Heart left ventricle (tissue), 16 donors: ENCODE measurements at regions not wholly inside any gene's neighbourhood (a gene's known extent, or its start where the extent isn't known, plus 50 kb on each side); places are given as distances from the start of the nearest gene placed in this dataset.

ENCODE experiments used
- ATAC-seq, 4 donors: fragments of 200-7000 bp; cut with Tn5 transposase; one replicate each; pipeline ENCODE4 v1.9.1; 2020 to 2022; ENCODE audit warnings: moderate library complexity in 4 of 4, mild to moderate bottlenecking in 3 of 4, moderate number of reproducible peaks in 1 of 4
- DNase-seq, 5 donors: peaks; one replicate each; pipeline ENCODE4 v3.0.0-alpha.2; 2020
- H3K27ac ChIP-seq, 12 donors: fragments of 200-600 bp; sonication (generic) in 4 of 12; one replicate each; pipeline versions ENCODE4 v1.5.0 to v1.8.0; 2016 to 2022; ENCODE audit warnings: mild to moderate bottlenecking in 2 of 12
- H3K27me3 ChIP-seq, 9 donors: fragments of 200-600 bp; sonication (generic) in 2 of 9; one replicate each; pipeline versions ENCODE4 v1.5.1 to v1.8.0; 2016 to 2022; ENCODE audit warnings: mild to moderate bottlenecking in 3 of 9
- H3K36me3 ChIP-seq, 9 donors: fragments of 200-600 bp; sonication (generic) in 2 of 9; one replicate each; pipeline versions ENCODE4 v1.5.0 to v1.8.0; 2018 to 2022; ENCODE audit warnings: mild to moderate bottlenecking in 2 of 9
- H3K4me1 ChIP-seq, 12 donors: fragments of 200-600 bp; sonication (generic) in 4 of 12; one replicate each; pipeline versions ENCODE4 v1.5.0 to v1.8.0; 2016 to 2022; ENCODE audit warnings: mild to moderate bottlenecking in 3 of 12
- H3K4me3 ChIP-seq, 12 donors: fragments of 200-600 bp; sonication (generic) in 4 of 12; one replicate each; pipeline versions ENCODE4 v1.5.0 to v1.8.0; 2017 to 2022; ENCODE audit warnings: mild to moderate bottlenecking in 9 of 12, moderate library complexity in 4 of 12
- H3K9me3 ChIP-seq, 12 donors: fragments of 200-600 bp; sonication (generic) in 4 of 12; one replicate each; pipeline versions ENCODE4 v1.5.0 to v1.8.0; 2016 to 2022; ENCODE audit warnings: mild to moderate bottlenecking in 1 of 12
- CTCF ChIP-seq, 12 donors: fragments of 200-600 bp; sonication (generic) in 4 of 12; IDR thresholded peaks; one replicate each; pipeline versions ENCODE4 v1.5.0 to v1.8.0; 2018 to 2022; ENCODE audit warnings: antibody characterized with exemption in 12 of 12, mild to moderate bottlenecking in 5 of 12
- POLR2A ChIP-seq, 2 donors: fragments of 450-650 bp; IDR thresholded peaks; one replicate each; pipeline ENCODE4 v1.6.1; 2017; ENCODE audit warnings: antibody characterized with exemption in 2 of 2, mild to moderate bottlenecking in 2 of 2, moderate library complexity in 2 of 2
- WGBS, 4 donors: extraction: QIAGEN DNeasy Blood & Tissue Kit in 2 of 4; methylation state at CpG; one replicate each; pipeline versions ENCODE4 v1.1.5 to v1.1.7; 2013 to 2018; 5-methylcytosine and 5-hydroxymethylcytosine counted together
- intact Hi-C, 10 donors: fragments of 100-400 bp; cut with DNase I; formaldehyde crosslinking; loops; one replicate each; pipeline versions ENCODE4 v1.11.1 to v1.14.2; 2022
- donor health status: ischemic (EF 13 %, LVEDD 7.1; RV severe dilation, severe dysfunction).
- donor health status: healthy with polysubstance abuse.
- donor health status: DM: no; HTN: yes; CAD: no.
- donor health status: DM: no; HTN: no; CAD: no.
- donor health status: ischemic (EF 25% LVEDD 6.9; RV normal size, moderate dysfunction).
- donor health status: ischemic (EF 25% LVEDD 5.7; RV mildly dilated, moderate dysfunction).
- donor health status: healthy.
- donor health status: DM: yes; HTN: yes; CAD: no.
- donor health status: ischemic (EF 35%, LVEDD 5.7; RV mildly dilated, moderate dysfunction).
- donor health status: nonischemic (EF 11% LVEDD 7.7; RV severe dilation, severe dysfunction).
- donor health status: DM: yes; HTN: yes; CAD: no.
- donor health status: PGD.
- donor health status: ischemic (EF 29% LVEDD 5.4; RV normal size, mild dysfunction).
- donor health status: nonischemic (EF 23%, LVEDD 6.1; RV moderate dilation, normal function).

- Histone ChIP-seq H3K27me3 (no peaks in the 10 kb centered on the region), H3K4me3 (no peak overlapping the region), H3K36me3 (no peaks in the 10 kb centered on the region), H3K27ac (no peak overlapping the region), H3K4me1 (peaks cover 0 to 10% (median 0%) of the 10 kb centered on the region in 12 donors), H3K9me3 (no peaks in the 10 kb centered on the region)
- 41 to 50% (median 45%) methylated on average over 4 of the region's 4 CpGs for WGBS, 4 donors
- ATAC-seq (peak; percentile 58 to 83 (median 66)), DNase-seq (peak in 4 of 5 donors; percentile 30 to 53 (median 39))
- intact Hi-C loops, result loop anchor here (1.0 to 10.0 kb wide), 9 partner anchors 71 to 289 kb away; partner anchors contain the start of gene MBNL1 (in 2 of the 10)
- TF ChIP-seq CTCF (IDR thresholded peaks at IDR 0.05) (peak; percentile 45 to 78 (median 62)), POLR2A (IDR thresholded peaks at IDR 0.05) (no peak)
These were observed 85.3 kb upstream of the MBNL1 start for GRCh38 chr3:152183473-152183872.

GRCh38 chr3:152184971-152185686, 83.6 kb upstream of the MBNL1 start:
- Histone ChIP-seq H3K4me1 (peaks cover 0 to 12% (median 0%) of the 10 kb centered on the region in 12 donors), H3K9me3 (peaks cover 0 to 6% (median 0%) of the 10 kb centered on the region in 12 donors), H3K4me3 (no peak overlapping the region), H3K27me3 (no peaks in the 10 kb centered on the region), H3K36me3 (no peaks in the 10 kb centered on the region), H3K27ac (no peak overlapping the region)
- no peak for DNase-seq
- TF ChIP-seq CTCF (IDR thresholded peaks at IDR 0.05) (no peak), POLR2A (IDR thresholded peaks at IDR 0.05) (no peak)
- no peak for ATAC-seq
- intact Hi-C loops, result loop anchor here in 9 of 10 donors (2.0 to 10.0 kb wide), 9 partner anchors 70 to 287 kb away; partner anchors contain the start of gene MBNL1 (in 3 of the 9)
- WGBS, 4 donors, result 92 to 96% (median 95%) methylated on average over 5 of the region's 5 CpGs

GRCh38 chr3:152185891-152186630, 82.7 kb upstream of the MBNL1 start:
- Histone ChIP-seq H3K27ac (no peak overlapping the region), H3K4me1 (peaks cover 0 to 12% (median 0%) of the 10 kb centered on the region in 12 donors), H3K27me3 (no peaks in the 10 kb centered on the region), H3K36me3 (no peaks in the 10 kb centered on the region), H3K4me3 (no peak overlapping the region), H3K9me3 (peaks cover 0 to 6% (median 0%) of the 10 kb centered on the region in 12 donors)
- DNase-seq (no peak), ATAC-seq (no peak)
- no peak for TF ChIP-seq CTCF (IDR thresholded peaks at IDR 0.05)
- no peak for TF ChIP-seq POLR2A (IDR thresholded peaks at IDR 0.05)
- WGBS, 4 donors, result 77 to 86% (median 82%) methylated on average over 6 of the region's 6 CpGs
- intact Hi-C loops, result loop anchor here in 5 of 10 donors (2.0 to 10.0 kb wide), 6 partner anchors 69 to 285 kb away; partner anchors contain the start of gene MBNL1 (in 3 of the 5)

GRCh38 chr3:152190636-152191183, 78.0 kb upstream of the MBNL1 start:
- no peak for DNase-seq
- peaks cover 0 to 6% (median 0%) of the 10 kb centered on the region in 12 donors for H3K9me3 ChIP-seq
- 80 to 89% (median 84%) methylated on average over 2 of the region's 2 CpGs for WGBS, 4 donors

More at GRCh38 chr3:152190636-152191183, 78.0 kb upstream of the MBNL1 start:
- Histone ChIP-seq H3K4me1 (peaks cover 0 to 32% (median 0%) of the 10 kb centered on the region in 12 donors), H3K36me3 (no peaks in the 10 kb centered on the region), H3K4me3 (no peak overlapping the region), H3K27ac (no peak overlapping the region), H3K27me3 (no peaks in the 10 kb centered on the region)
- intact Hi-C loops, result no loop called here
- TF ChIP-seq POLR2A (IDR thresholded peaks at IDR 0.05), result no peak
- no peak for TF ChIP-seq CTCF (IDR thresholded peaks at IDR 0.05)
- ATAC-seq, result no peak
